Hippocampal formation (tissue), 2 donors: ENCODE measurements at regions not wholly inside any gene's neighbourhood (a gene's known extent, or its start where the extent isn't known, plus 50 kb on each side); places are given as distances from the start of the nearest gene placed in this dataset.

Experiments used
- DNase-seq, 2 donors: peaks; one replicate each; lab custom pipeline; 2025; lab: John Stamatoyannopoulos, UW

GRCh38 chr12:126095748-126096510 lies 1030.7 kb downstream of the AACS start:
- DNase-seq: no peak

- DNase-seq: no peak
Measured at GRCh38 chr12:126106706-126107105, 1041.5 kb downstream of the AACS start.

GRCh38 chr12:126107659-126108058 lies 1042.4 kb downstream of the AACS start:
- DNase-seq: no peak

GRCh38 chr12:126108247-126108646 lies 1043.0 kb downstream of the AACS start:
- DNase-seq: no peak

GRCh38 chr12:126112141-126112540 lies 1046.9 kb downstream of the AACS start:
- no peak for DNase-seq

- DNase-seq: no peak
Measured at GRCh38 chr12:126112849-126113248, 1047.6 kb downstream of the AACS start.

- DNase-seq: no peak
Measured at GRCh38 chr12:126114441-126114840, 1049.2 kb downstream of the AACS start.

GRCh38 chr12:126117502-126117901 lies 1052.3 kb downstream of the AACS start:
- DNase-seq: no peak

- no peak for DNase-seq
Measured at GRCh38 chr12:126139355-126139754, 1074.1 kb downstream of the AACS start.

GRCh38 chr12:126144603-126145002 lies 1079.4 kb downstream of the AACS start:
- DNase-seq: no peak

GRCh38 chr12:126147321-126147720 lies 1082.1 kb downstream of the AACS start:
- DNase-seq: no peak

- DNase-seq: no peak
Measured at GRCh38 chr12:126156806-126157574, 1091.8 kb downstream of the AACS start.

GRCh38 chr12:126157575-126157966 lies 1092.3 kb downstream of the AACS start:
- DNase-seq: no peak

- no peak for DNase-seq
Measured at GRCh38 chr12:126159139-126159538, 1093.9 kb downstream of the AACS start.

GRCh38 chr12:126160912-126161311 lies 1095.7 kb downstream of the AACS start:
- no peak for DNase-seq

- DNase-seq: no peak
Measured at GRCh38 chr12:126163984-126164383, 1098.7 kb downstream of the AACS start.

GRCh38 chr12:126171937-126172559 lies 1106.8 kb downstream of the AACS start:
- no peak for DNase-seq

GRCh38 chr12:126182619-126183236 lies 1117.5 kb downstream of the AACS start:
- no peak for DNase-seq

- DNase-seq: no peak
Measured at GRCh38 chr12:126185025-126185424, 1119.8 kb downstream of the AACS start.

- no peak for DNase-seq
Measured at GRCh38 chr12:126189856-126190255, 1124.6 kb downstream of the AACS start.

GRCh38 chr12:126191031-126191891 lies 1126.0 kb downstream of the AACS start:
- no peak for DNase-seq
